GM23338 (cell line): ENCODE measurements at regions not wholly inside any gene's neighbourhood (a gene's known extent, or its start where the extent isn't known, plus 50 kb on each side); places are given as distances from the start of the nearest gene placed in this dataset.

ENCODE experiments used
- ATAC-seq: fragments of 200-7000 bp; cut with Tn5 transposase; 3 replicates; pipeline ENCODE4 v1.9.1; 2020
- DNase-seq: peaks from one replicate; pipeline ENCODE4 v3.0.0-alpha.2; 2015; ENCODE audit warnings: low spot score
- H2AFZ ChIP-seq: fragments of 200-600 bp; sonication (generic); 2 replicates; pipeline ENCODE4 v1.8.0; 2016; ENCODE audit warnings: antibody characterized with exemption, mild to moderate bottlenecking, moderate library complexity
- H3F3A ChIP-seq: fragments of 200-600 bp; sonication (generic); replicated peaks from 2 replicates; pipeline ENCODE4 v1.8.0; 2017; ENCODE audit warnings: antibody characterized with exemption, mixed run types, low read depth
- H3K27ac ChIP-seq: fragments of 200-600 bp; sonication (generic); 2 replicates; pipeline ENCODE4 v1.6.1; 2016; ENCODE audit warnings: low read depth
- H3K27me3 ChIP-seq: fragments of 200-600 bp; sonication (generic); 2 replicates; pipeline ENCODE4 v1.8.0; 2016; ENCODE audit warnings: mild to moderate bottlenecking, mixed run types, moderate library complexity; ENCODE audit not compliant: insufficient read depth
- H3K36me3 ChIP-seq: fragments of 200-600 bp; sonication (generic); 2 replicates; pipeline ENCODE4 v1.8.0; 2016; ENCODE audit warnings: mild to moderate bottlenecking; ENCODE audit not compliant: insufficient read depth
- H3K4me1 ChIP-seq: fragments of 200-600 bp; sonication (generic); 2 replicates; pipeline ENCODE4 v1.8.0; 2016; ENCODE audit warnings: mild to moderate bottlenecking, moderate library complexity; ENCODE audit not compliant: insufficient read depth
- H3K4me2 ChIP-seq: fragments of 200-600 bp; sonication (generic); 2 replicates; pipeline ENCODE4 v1.7.1; 2017; ENCODE audit warnings: mixed run types
- H3K4me3 ChIP-seq: fragments of 200-600 bp; sonication (generic); 2 replicates; pipeline ENCODE4 v1.6.1; 2016; ENCODE audit warnings: mixed run types
- H3K79me2 ChIP-seq: fragments of 200-600 bp; sonication (generic); replicated peaks from 2 replicates; pipeline ENCODE4 v1.8.0; 2017; ENCODE audit warnings: mild to moderate bottlenecking; ENCODE audit not compliant: insufficient read depth
- H3K9me2 ChIP-seq: fragments of 200-600 bp; sonication (generic); 2 replicates; pipeline ENCODE4 v1.8.0; 2017; ENCODE audit not compliant: insufficient read depth
- H4K20me1 ChIP-seq: fragments of 200-600 bp; sonication (generic); replicated peaks from 2 replicates; pipeline ENCODE4 v1.8.0; 2017; ENCODE audit warnings: mild to moderate bottlenecking; ENCODE audit not compliant: insufficient read depth
- H3K27ac Mint-ChIP-seq: 2 replicates; pipeline ENCODE4 v1.8.0; 2020; ENCODE audit warnings: inconsistent platforms, mild to moderate bottlenecking, moderate library complexity, mixed read lengths
- H3K27me3 Mint-ChIP-seq: 3 replicates; pipeline ENCODE4 v1.8.0; 2022; ENCODE audit warnings: low read depth, mild to moderate bottlenecking, moderate library complexity, mixed read lengths, inconsistent platforms; ENCODE audit not compliant: insufficient read depth, poor library complexity
- H3K36me3 Mint-ChIP-seq: 3 replicates; pipeline ENCODE4 v1.8.0; 2021; ENCODE audit warnings: low read depth, mild to moderate bottlenecking, inconsistent platforms, moderate library complexity, mixed read lengths
- H3K4me1 Mint-ChIP-seq: 3 replicates; pipeline ENCODE4 v1.8.0; 2020; ENCODE audit warnings: mild to moderate bottlenecking, inconsistent platforms, mixed read lengths
- H3K4me3 Mint-ChIP-seq: 3 replicates; pipeline ENCODE4 v1.8.0; 2021; ENCODE audit warnings: moderate library complexity, mild to moderate bottlenecking, inconsistent platforms, mixed read lengths
- H3K9me3 Mint-ChIP-seq: 3 replicates; pipeline ENCODE4 v1.8.0; 2020; ENCODE audit warnings: moderate library complexity, mild to moderate bottlenecking, inconsistent platforms, mixed read lengths
- CREB1 ChIP-seq: fragments of 250-450 bp; sonication (Bioruptor Pico); IDR thresholded peaks from 2 replicates; pipeline ENCODE4 v1.5.0; 2020; ENCODE audit warnings: low read depth, mild to moderate bottlenecking, moderate library complexity
- CTCF ChIP-seq, 2 experiments: fragments of 200-600 bp in 1 of 2; sonication (generic) in 1 of 2; conservative IDR thresholded peaks; 2 replicates each; pipeline versions ENCODE4 v1.5.1 to v1.6.1; 2016 to 2017; ENCODE audit warnings: antibody characterized with exemption in 2 of 2, low read depth in 2 of 2, mild to moderate bottlenecking in 2 of 2, moderate library complexity in 1 of 2
- ETS1 ChIP-seq: IDR thresholded peaks from 2 replicates; pipeline ENCODE4 v1.6.1; 2016; ENCODE audit warnings: antibody characterized with exemption
- EZH2 ChIP-seq: fragments of 200-600 bp; sonication (generic); IDR thresholded peaks from one replicate; pipeline ENCODE4 v1.8.0; 2017; ENCODE audit warnings: antibody characterized with exemption, mild to moderate bottlenecking, low read depth; ENCODE audit not compliant: unreplicated experiment
- EZH2phosphoT487 ChIP-seq: fragments of 200-600 bp; sonication (generic); IDR thresholded peaks from one replicate; pipeline ENCODE4 v1.8.1; 2018; ENCODE audit warnings: antibody characterized with exemption; ENCODE audit not compliant: unreplicated experiment
- JUNB ChIP-seq: IDR thresholded peaks from one replicate; pipeline ENCODE4 v1.6.1; 2016; ENCODE audit warnings: antibody characterized with exemption; ENCODE audit not compliant: unreplicated experiment
- POLR2AphosphoS5 ChIP-seq: IDR thresholded peaks from 2 replicates; pipeline ENCODE4 v1.6.1; 2016; ENCODE audit warnings: antibody characterized with exemption, low read depth
- STAT1 ChIP-seq: IDR thresholded peaks from one replicate; pipeline ENCODE4 v1.6.1; 2016; ENCODE audit warnings: antibody characterized with exemption; ENCODE audit not compliant: unreplicated experiment
- ZNF114 ChIP-seq: fragments of 250-450 bp; sonication (Bioruptor Pico); IDR thresholded peaks from 2 replicates; pipeline ENCODE4 v1.5.0; 2020; ENCODE audit warnings: mild to moderate bottlenecking, moderate library complexity
- ZNF331 ChIP-seq: fragments of 250-450 bp; sonication (Bioruptor Pico); IDR thresholded peaks from 2 replicates; pipeline ENCODE4 v1.5.0; 2020; ENCODE audit warnings: low read depth, mild to moderate bottlenecking, moderate library complexity
- ZNF462 ChIP-seq: fragments of 250-450 bp; sonication (Bioruptor Pico); IDR thresholded peaks from 2 replicates; pipeline ENCODE4 v1.5.0; 2020; ENCODE audit warnings: mild to moderate bottlenecking, moderate library complexity

- H3K27ac Mint-ChIP-seq: no peak overlapping the region
- Histone ChIP-seq H3K27ac (no peak overlapping the region), H3K4me3 (no peak overlapping the region), H2AFZ (peak overlapping the region; percentile 81; the same call in 1 of the 2 replicates), H3K4me1 (no peaks in the 10 kb centered on the region), H3K9me2 (no peaks in the 10 kb centered on the region), H3K27me3 (no peaks in the 10 kb centered on the region), H3K4me2 (no peak overlapping the region), H3F3A (no peaks in the 10 kb centered on the region), H4K20me1 (no peaks in the 10 kb centered on the region), H3K36me3 (no peaks in the 10 kb centered on the region), H3K79me2 (no peaks in the 10 kb centered on the region)
- no peaks in the 10 kb centered on the region for H3K9me3 Mint-ChIP-seq
- ATAC-seq (peak; percentile 72), DNase-seq (peak; percentile 42)
- no peak for TF ChIP-seq POLR2AphosphoS5
- peak; percentile 41 to 43 for TF ChIP-seq CTCF (conservative IDR thresholded peaks at IDR 0.05; ENCODE audit: low read depth in 2 of 2)
- TF ChIP-seq EZH2: no peak
- peaks cover 4% of the 10 kb centered on the region for H3K4me1 Mint-ChIP-seq
- H3K4me3 Mint-ChIP-seq: no peak overlapping the region
- no peaks in the 10 kb centered on the region for H3K27me3 Mint-ChIP-seq
- peaks cover 3% of the 10 kb centered on the region; the same call in 1 of the 3 replicates for H3K36me3 Mint-ChIP-seq
Measured at GRCh38 chrX:6292599-6292998, 63.9 kb upstream of the NLGN4X start.

GRCh38 chrX:6291444-6291843, 62.8 kb upstream of the NLGN4X start:
- H3K27me3 Mint-ChIP-seq: no peaks in the 10 kb centered on the region
- no peaks in the 10 kb centered on the region for H3K9me3 Mint-ChIP-seq
- Histone ChIP-seq H2AFZ (no peak overlapping the region), H3K4me3 (no peak overlapping the region), H3K27me3 (no peaks in the 10 kb centered on the region), H3K4me2 (no peak overlapping the region), H4K20me1 (no peaks in the 10 kb centered on the region), H3K27ac (no peak overlapping the region), H3K9me2 (no peaks in the 10 kb centered on the region), H3K4me1 (no peaks in the 10 kb centered on the region), H3K79me2 (no peaks in the 10 kb centered on the region), H3K36me3 (no peaks in the 10 kb centered on the region), H3F3A (no peaks in the 10 kb centered on the region)
- H3K4me3 Mint-ChIP-seq: no peak overlapping the region
- no peak for DNase-seq
- no peak overlapping the region for H3K27ac Mint-ChIP-seq
- H3K4me1 Mint-ChIP-seq: peaks cover 3% of the 10 kb centered on the region; the same call in 2 of the 3 replicates
- H3K36me3 Mint-ChIP-seq: no peaks in the 10 kb centered on the region
- ATAC-seq: no peak
- TF ChIP-seq EZH2phosphoT487 (no peak), JUNB (no peak), ZNF331 (no peak), ETS1 (no peak), CTCF (conservative IDR thresholded peaks at IDR 0.05; ENCODE audit: low read depth in 2 of 2) (no peak), CREB1 (no peak), ZNF462 (no peak), STAT1 (no peak), POLR2AphosphoS5 (no peak), ZNF114 (no peak)
